Endothelial cell (in vitro differentiated cells): ENCODE measurements at regions not wholly inside any gene's neighbourhood (a gene's known extent, or its start where the extent isn't known, plus 50 kb on each side); places are given as distances from the start of the nearest gene placed in this dataset.

Experiments
- DNase-seq: peaks from one replicate; pipeline ENCODE4 v3.0.0; 2021; ENCODE audit warnings: low spot score
- H3K27ac Mint-ChIP-seq: one replicate; pipeline ENCODE4 v1.8.0; 2021; ENCODE audit warnings: mixed read lengths, inconsistent platforms; ENCODE audit not compliant: unreplicated experiment
- H3K27me3 Mint-ChIP-seq: one replicate; pipeline ENCODE4 v1.8.0; 2021; ENCODE audit warnings: mild to moderate bottlenecking, moderate library complexity, mixed read lengths, inconsistent platforms; ENCODE audit not compliant: unreplicated experiment
- H3K36me3 Mint-ChIP-seq: one replicate; pipeline ENCODE4 v1.8.0; 2021; ENCODE audit warnings: mild to moderate bottlenecking, low read depth, mixed read lengths, inconsistent platforms; ENCODE audit not compliant: unreplicated experiment
- H3K4me1 Mint-ChIP-seq: one replicate; pipeline ENCODE4 v1.8.0; 2021; ENCODE audit warnings: mild to moderate bottlenecking, mixed read lengths, inconsistent platforms; ENCODE audit not compliant: unreplicated experiment
- H3K4me3 Mint-ChIP-seq: one replicate; pipeline ENCODE4 v1.8.0; 2021; ENCODE audit warnings: mild to moderate bottlenecking, mixed read lengths, inconsistent platforms; ENCODE audit not compliant: unreplicated experiment
- H3K9me3 Mint-ChIP-seq: one replicate; pipeline ENCODE4 v1.8.0; 2021; ENCODE audit warnings: mixed read lengths, inconsistent platforms; ENCODE audit not compliant: unreplicated experiment
- CTCF ChIP-seq: fragments of 200-600 bp; sonication (generic); IDR thresholded peaks from one replicate; pipeline ENCODE4 v1.5.0; 2021; ENCODE audit warnings: antibody characterized with exemption; ENCODE audit not compliant: unreplicated experiment

DNA sequence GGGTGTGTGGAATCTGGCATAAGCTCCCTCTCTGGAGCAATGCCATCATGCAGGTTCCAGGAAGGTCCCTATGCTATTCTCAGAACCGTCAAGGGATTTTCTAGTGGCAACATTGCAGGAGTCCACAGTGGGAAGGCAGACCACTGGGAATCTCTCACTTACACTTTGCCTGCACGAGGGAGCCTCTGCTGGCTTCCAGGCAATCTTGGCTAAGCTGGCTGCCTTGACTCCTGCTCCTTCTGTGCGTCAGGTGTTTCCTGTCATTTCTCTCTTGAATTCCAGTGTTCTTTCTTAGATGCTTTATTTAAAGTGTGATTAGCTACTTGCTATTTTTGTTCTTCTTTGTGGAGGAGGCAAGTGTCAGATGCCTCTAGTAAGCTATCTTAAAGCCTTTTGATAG is 414.0 kb upstream of the ATP2B1 start:
- Mint-ChIP-seq H3K36me3 (peaks cover 4% of the 10 kb centered on the region), H3K4me1 (no peaks in the 10 kb centered on the region), H3K9me3 (no peaks in the 10 kb centered on the region), H3K4me3 (no peak overlapping the region), H3K27me3 (peaks cover 4% of the 10 kb centered on the region), H3K27ac (no peak overlapping the region)
- DNase-seq, result no peak
- no peak for TF ChIP-seq CTCF

DNA sequence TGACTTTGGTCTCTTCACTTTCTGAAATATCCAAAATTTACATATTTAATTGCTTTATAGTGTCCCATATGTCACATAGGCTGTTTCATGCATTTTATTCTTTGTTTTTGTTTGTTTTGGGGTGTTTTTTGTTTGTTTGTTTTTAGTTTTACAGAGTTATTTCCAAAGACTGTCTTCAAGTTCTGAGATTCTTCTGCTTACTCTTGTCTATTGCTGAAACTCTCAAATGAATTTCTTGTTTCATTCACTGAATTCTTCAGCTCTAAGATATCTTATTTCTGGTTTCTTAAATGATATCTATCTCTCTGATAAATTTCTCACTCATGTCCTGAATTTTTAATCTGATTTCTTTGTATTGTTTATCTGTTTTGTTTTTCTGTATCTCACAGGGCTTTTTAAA is 412.0 kb upstream of the ATP2B1 start:
- Mint-ChIP-seq H3K9me3 (no peaks in the 10 kb centered on the region), H3K4me3 (no peak overlapping the region), H3K27me3 (peaks cover 5% of the 10 kb centered on the region), H3K4me1 (no peaks in the 10 kb centered on the region), H3K36me3 (peaks cover 4% of the 10 kb centered on the region), H3K27ac (no peak overlapping the region)
- no peak for TF ChIP-seq CTCF
- no peak for DNase-seq

GRCh38 chr12:90112666-90113065 is 404.0 kb upstream of the ATP2B1 start:
- Mint-ChIP-seq H3K9me3 (no peaks in the 10 kb centered on the region), H3K27me3 (peaks cover 1% of the 10 kb centered on the region), H3K4me1 (no peaks in the 10 kb centered on the region), H3K36me3 (no peaks in the 10 kb centered on the region), H3K4me3 (no peak overlapping the region), H3K27ac (no peak overlapping the region)
- no peak for DNase-seq
- TF ChIP-seq CTCF, result no peak

DNA sequence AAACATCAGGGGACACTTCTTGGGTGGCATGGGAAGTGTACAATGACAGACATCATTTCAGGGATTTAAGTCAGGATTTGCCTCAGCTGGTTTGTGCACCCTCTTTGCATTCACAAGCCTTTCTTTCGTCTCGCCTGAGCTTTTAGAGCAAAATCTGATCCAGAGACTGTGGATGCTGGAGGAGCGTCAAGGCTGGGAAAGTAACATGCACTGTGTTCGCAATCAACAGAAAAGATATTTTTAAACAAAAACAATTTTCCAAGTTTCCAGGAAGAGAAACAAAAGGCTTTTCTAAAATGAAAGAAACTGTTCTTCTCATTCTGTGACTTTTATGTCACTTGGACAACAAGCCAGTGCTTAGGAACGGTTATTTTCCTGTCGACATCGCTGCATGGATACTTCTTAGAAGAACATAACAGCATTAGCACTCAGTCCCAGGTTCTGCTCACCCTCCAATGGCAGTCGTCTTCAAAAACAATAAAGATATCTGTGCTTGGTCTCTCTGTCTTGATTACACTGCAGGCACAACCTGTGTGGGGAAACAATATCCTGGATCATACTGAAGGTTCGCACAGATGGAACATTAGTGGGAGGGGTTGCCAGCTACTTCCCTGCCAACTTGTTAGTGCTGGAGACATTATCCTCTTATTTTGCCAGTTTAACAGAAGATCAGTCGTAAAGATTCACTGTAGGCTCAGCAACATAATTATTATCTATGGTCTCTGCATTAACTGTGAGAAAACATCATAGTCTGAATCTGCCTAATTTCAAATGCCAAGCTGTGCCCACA is 403.3 kb upstream of the ATP2B1 start:
- DNase-seq, result no peak
- TF ChIP-seq CTCF, result no peak
- no peak overlapping the region for H3K27ac Mint-ChIP-seq
- H3K4me3 Mint-ChIP-seq, result no peak overlapping the region
- peaks cover 1% of the 10 kb centered on the region for H3K27me3 Mint-ChIP-seq
- no peaks in the 10 kb centered on the region for H3K36me3 Mint-ChIP-seq
- no peaks in the 10 kb centered on the region for H3K4me1 Mint-ChIP-seq
- no peaks in the 10 kb centered on the region for H3K9me3 Mint-ChIP-seq

DNA sequence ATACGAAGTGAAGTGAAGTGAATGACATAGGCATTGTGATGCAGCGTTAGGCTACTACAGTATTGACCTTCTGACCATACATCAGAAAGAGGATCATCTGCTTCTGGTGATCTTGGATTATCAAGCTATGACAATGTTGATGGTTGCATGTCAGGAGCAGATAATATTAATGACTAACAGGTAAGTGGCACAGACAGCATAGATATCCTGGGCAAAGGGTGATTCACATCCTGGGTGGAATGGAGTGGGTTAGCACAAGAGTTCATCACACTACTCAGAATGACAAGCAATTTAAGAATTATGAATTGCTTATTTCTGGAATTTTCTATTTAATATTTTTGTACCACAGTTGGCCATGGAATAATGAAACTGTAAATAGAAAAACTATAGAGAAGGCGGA is 397.9 kb upstream of the ATP2B1 start:
- TF ChIP-seq CTCF, result no peak
- Mint-ChIP-seq H3K9me3 (no peaks in the 10 kb centered on the region), H3K4me1 (peaks cover 2% of the 10 kb centered on the region), H3K36me3 (no peaks in the 10 kb centered on the region), H3K27ac (no peak overlapping the region), H3K4me3 (no peak overlapping the region), H3K27me3 (no peaks in the 10 kb centered on the region)
- no peak for DNase-seq
